ENCODE measurements at regions not wholly inside any gene's neighbourhood (a gene's known extent, or its start where the extent isn't known, plus 50 kb on each side); places are given as distances from the start of the nearest gene placed in this dataset.

- no peaks in the 10 kb centered on the region for H4K20me1 ChIP-seq (replicated peaks; ENCODE audit: control insufficient read depth, extremely low read depth, insufficient read depth, low read length)
- H3K4me2 ChIP-seq (ENCODE audit: insufficient read depth, low read length): peak overlapping the region; percentile 59
- H2AFZ ChIP-seq (ENCODE audit: low read depth, low read length): peak overlapping the region; percentile 58
- H3K36me3 ChIP-seq (ENCODE audit: control insufficient read depth in 2 of 2, extremely low read depth in 1 of 2, insufficient read depth in 2 of 2, low read length in 2 of 2): no peaks in the 10 kb centered on the region
- H3K9me1 ChIP-seq (replicated peaks; ENCODE audit: control insufficient read depth, extremely low read depth, insufficient read depth, low read length): no peaks in the 10 kb centered on the region
- BruUV-seq (replicated peaks): no TSS peak
- ChIA-PET CTCF (interaction anchor here (0.8 to 1.2 kb wide), 2 partner anchors 15 to 21 kb away, joined by 3 to 6 read pairs; no protein-coding TSS in a partner anchor), POLR2A (no interaction called here)
- FAIRE-seq: peak; percentile 70
- peak overlapping the region; percentile 84 for H3K27ac ChIP-seq (ENCODE audit: insufficient read depth, low read depth, low read length)
- H3K9ac ChIP-seq (replicated peaks; ENCODE audit: extremely low read depth, insufficient read depth, low read length): peak overlapping the region; percentile 46
- H3K79me2 ChIP-seq (ENCODE audit: control insufficient read depth, insufficient read depth, low read length): no peaks in the 10 kb centered on the region
- H3K9me3 ChIP-seq (replicated peaks; ENCODE audit: control insufficient read depth, insufficient read depth, low read length): no peaks in the 10 kb centered on the region
- dilution Hi-C loops (cut with MboI; ENCODE audit: extremely low pct_ligation_motif_present, low sequenced_read_pairs): no loop called here
- intact Hi-C loops (cut with micrococcal nuclease): loop anchor here (2.0 to 5.0 kb wide), 2 partner anchors 111 to 324 kb away; no protein-coding TSS in a partner anchor
- TF ChIP-seq FOS (IDR thresholded peaks at IDR 0.05; ENCODE audit: borderline replicate concordance, insufficient read depth, low read length): peak; percentile 52
- peak; percentile 26 for TF ChIP-seq GATA2 (IDR thresholded peaks at IDR 0.05; ENCODE audit: insufficient read depth, insufficient read length, low read depth, low read length)
- TF ChIP-seq MYC (IDR thresholded peaks at IDR 0.05; ENCODE audit: low read depth, low read length): no peak
- no peak for TF ChIP-seq EZH2 (IDR thresholded peaks at IDR 0.05; ENCODE audit: borderline replicate concordance, low read depth, low read length, severe bottlenecking)
- TF ChIP-seq JUN (IDR thresholded peaks at IDR 0.05; ENCODE audit: borderline replicate concordance, insufficient read depth, insufficient read length, low read depth): peak; percentile 69
- H3K4me3 ChIP-seq (replicated peaks in 1 of 3; ENCODE audit: insufficient read depth in 1 of 3, low read depth in 1 of 3, low read length in 3 of 3): no peak overlapping the region
- H3K4me1 ChIP-seq (ENCODE audit: control insufficient read depth, extremely low read depth, insufficient read depth, low read length): peaks cover 13% of the 10 kb centered on the region
- no peak for DNase-seq (ENCODE audit: low read depth, low spot score)
- no peaks in the 10 kb centered on the region for H3K27me3 ChIP-seq (ENCODE audit: control insufficient read depth in 2 of 2, insufficient read depth in 2 of 2, low read length in 2 of 2)
Observed at GRCh38 chr3:70738291-70738681, 425.8 kb upstream of the MDFIC2 start.

DNA sequence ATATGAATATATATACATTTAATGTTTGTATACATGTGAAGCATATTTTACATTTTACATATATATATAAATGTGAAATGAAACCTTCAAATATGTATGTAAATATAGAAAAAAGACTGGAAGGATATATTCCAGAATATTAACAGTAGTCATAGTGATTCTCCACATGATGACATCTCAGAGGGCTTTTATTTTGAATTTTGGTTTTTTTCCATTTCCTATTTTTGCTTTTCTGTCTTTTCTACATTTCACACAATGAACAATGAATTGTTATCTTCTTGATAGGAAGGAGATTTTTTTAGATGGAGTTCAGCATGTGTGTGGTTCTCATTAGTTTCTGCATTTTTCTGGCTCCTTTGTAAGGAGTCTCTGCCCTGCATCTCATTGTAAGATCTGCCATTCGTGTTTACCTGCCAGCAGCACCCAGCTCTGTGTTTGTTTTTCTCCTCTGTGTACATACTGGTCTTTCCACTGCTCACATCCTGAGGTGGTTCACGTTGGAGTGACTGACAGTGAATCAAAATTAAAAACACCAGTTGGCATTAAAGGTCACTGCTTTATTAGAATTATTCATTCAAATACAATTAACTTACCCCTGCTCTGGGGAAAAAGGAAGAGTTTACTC, 425.3 kb upstream of the MDFIC2 start:
- DNase-seq (ENCODE audit: low read depth, low spot score) (peak; percentile 97), FAIRE-seq (no peak)
- dilution Hi-C loops (cut with MboI; ENCODE audit: extremely low pct_ligation_motif_present, low sequenced_read_pairs) (no loop called here), intact Hi-C loops (cut with micrococcal nuclease) (loop anchor here (2.0 to 5.0 kb wide), 2 partner anchors 111 to 325 kb away; no protein-coding TSS in a partner anchor)
- no peaks in the 10 kb centered on the region for H3K36me3 ChIP-seq (ENCODE audit: control insufficient read depth in 2 of 2, extremely low read depth in 1 of 2, insufficient read depth in 2 of 2, low read length in 2 of 2)
- peak overlapping the region; percentile 58 for H2AFZ ChIP-seq (ENCODE audit: low read depth, low read length)
- ChIA-PET CTCF (interaction anchor here (0.8 to 1.2 kb wide), 2 partner anchors 16 to 21 kb away, joined by 3 to 6 read pairs; no protein-coding TSS in a partner anchor), POLR2A (no interaction called here)
- H3K27me3 ChIP-seq (ENCODE audit: control insufficient read depth in 2 of 2, insufficient read depth in 2 of 2, low read length in 2 of 2): no peaks in the 10 kb centered on the region
- H3K9ac ChIP-seq (replicated peaks; ENCODE audit: extremely low read depth, insufficient read depth, low read length): peak overlapping the region; percentile 46
- H3K4me3 ChIP-seq (replicated peaks in 1 of 3; ENCODE audit: insufficient read depth in 1 of 3, low read depth in 1 of 3, low read length in 3 of 3): no peak overlapping the region
- H4K20me1 ChIP-seq (replicated peaks; ENCODE audit: control insufficient read depth, extremely low read depth, insufficient read depth, low read length): no peaks in the 10 kb centered on the region
- peaks cover 13% of the 10 kb centered on the region for H3K4me1 ChIP-seq (ENCODE audit: control insufficient read depth, extremely low read depth, insufficient read depth, low read length)
- no TSS peak for BruUV-seq (replicated peaks)
- H3K79me2 ChIP-seq (ENCODE audit: control insufficient read depth, insufficient read depth, low read length): no peaks in the 10 kb centered on the region
- TF ChIP-seq CTCF (IDR thresholded peaks at IDR 0.05; ENCODE audit: extremely low read depth in 1 of 2, insufficient read depth in 1 of 2, low read depth in 1 of 2, low read length in 2 of 2) (no peak), EZH2 (IDR thresholded peaks at IDR 0.05; ENCODE audit: borderline replicate concordance, low read depth, low read length, severe bottlenecking) (no peak)
- H3K27ac ChIP-seq (ENCODE audit: insufficient read depth, low read depth, low read length): peak overlapping the region; percentile 84
- H3K9me3 ChIP-seq (replicated peaks; ENCODE audit: control insufficient read depth, insufficient read depth, low read length): no peaks in the 10 kb centered on the region
- H3K9me1 ChIP-seq (replicated peaks; ENCODE audit: control insufficient read depth, extremely low read depth, insufficient read depth, low read length): no peaks in the 10 kb centered on the region
- peak overlapping the region; percentile 59 for H3K4me2 ChIP-seq (ENCODE audit: insufficient read depth, low read length)

Data from endothelial cell of umbilical vein (primary cell).